ENCODE measurements at regions not wholly inside any gene's neighbourhood (a gene's known extent, or its start where the extent isn't known, plus 50 kb on each side); places are given as distances from the start of the nearest gene placed in this dataset.

- no peak for TF ChIP-seq CTCF (IDR thresholded peaks at IDR 0.05)
- no peak for TF ChIP-seq POLR2A (IDR thresholded peaks at IDR 0.05)
- H3K27me3 ChIP-seq: no peaks in the 10 kb centered on the region
- H3K36me3 ChIP-seq (replicated peaks in 1 of 2): no peaks in the 10 kb centered on the region
- H3K27ac ChIP-seq: no peak overlapping the region
- intact Hi-C loops (cut with DNase I): no loop called here
- no peak for DNase-seq
- no peaks in the 10 kb centered on the region for H3K9me3 ChIP-seq (replicated peaks in 1 of 3)
- H3K4me1 ChIP-seq (replicated peaks in 1 of 2): no peaks in the 10 kb centered on the region
- WGBS, 4 donors: 89 to 98% (median 91%) methylated on average over 1 of the region's 1 CpG
- no peak overlapping the region for H3K4me3 ChIP-seq
These were observed 73.7 kb upstream of the APOBEC4 start for GRCh38 chr1:183726825-183727224.

GRCh38 chr1:183724350-183725042, 71.4 kb upstream of the APOBEC4 start:
- WGBS, 4 donors: 81 to 85% (median 83%) methylated on average over 3 to 5 of the region's 5 CpGs
- Histone ChIP-seq H3K27me3 (no peaks in the 10 kb centered on the region), H3K9me3 (replicated peaks in 1 of 3) (no peaks in the 10 kb centered on the region), H3K36me3 (replicated peaks in 1 of 2) (no peaks in the 10 kb centered on the region), H3K27ac (no peak overlapping the region), H3K4me1 (replicated peaks in 1 of 2) (peaks cover 11 to 12% of the 10 kb centered on the region in 2 donors), H3K4me3 (no peak overlapping the region)
- intact Hi-C loops (cut with DNase I): no loop called here
- DNase-seq: no peak
- TF ChIP-seq CTCF (IDR thresholded peaks at IDR 0.05): no peak
- no peak for TF ChIP-seq POLR2A (IDR thresholded peaks at IDR 0.05)

- intact Hi-C loops (cut with DNase I): no loop called here
- H3K4me1 ChIP-seq (replicated peaks in 1 of 2): peaks cover 11 to 12% of the 10 kb centered on the region in 2 donors
- H3K36me3 ChIP-seq (replicated peaks in 1 of 2): no peaks in the 10 kb centered on the region
- WGBS, 4 donors: 94 to 100% (median 96%) methylated on average over 1 to 2 of the region's 2 CpGs
- no peaks in the 10 kb centered on the region for H3K9me3 ChIP-seq (replicated peaks in 1 of 3)
- TF ChIP-seq CTCF (IDR thresholded peaks at IDR 0.05): no peak
- TF ChIP-seq POLR2A (IDR thresholded peaks at IDR 0.05): no peak
- H3K27me3 ChIP-seq: no peaks in the 10 kb centered on the region
- no peak for DNase-seq
- H3K4me3 ChIP-seq: no peak overlapping the region
- no peak overlapping the region for H3K27ac ChIP-seq
These were observed 70.5 kb upstream of the APOBEC4 start for GRCh38 chr1:183723571-183723970.

GRCh38 chr1:183721041-183721440, 67.9 kb upstream of the APOBEC4 start:
- intact Hi-C loops (cut with DNase I): no loop called here
- Histone ChIP-seq H3K27ac (no peak overlapping the region), H3K9me3 (replicated peaks in 1 of 3) (no peaks in the 10 kb centered on the region), H3K4me1 (replicated peaks in 1 of 2) (peaks cover 11 to 12% of the 10 kb centered on the region in 2 donors), H3K4me3 (no peak overlapping the region), H3K36me3 (replicated peaks in 1 of 2) (no peaks in the 10 kb centered on the region), H3K27me3 (no peaks in the 10 kb centered on the region)
- 50 to 92% (median 87%) methylated on average over 1 of the region's 1 CpG for WGBS, 4 donors
- TF ChIP-seq POLR2A (IDR thresholded peaks at IDR 0.05) (no peak), CTCF (IDR thresholded peaks at IDR 0.05) (no peak)
- no peak for DNase-seq
